GM18499 (cell line): ENCODE measurements at regions not wholly inside any gene's neighbourhood (a gene's known extent, or its start where the extent isn't known, plus 50 kb on each side); places are given as distances from the start of the nearest gene placed in this dataset.

Source experiments
- ATAC-seq: cut with Tn5 transposase; IDR thresholded peaks from one replicate; pipeline ENCODE4 v1.9.1; 2021; ENCODE audit warnings: moderate number of reproducible peaks; ENCODE audit not compliant: insufficient read depth, unreplicated experiment

GRCh38 chr5:123681061-123681460, 169.1 kb downstream of the CSNK1G3 start:
- no peak for ATAC-seq

DNA sequence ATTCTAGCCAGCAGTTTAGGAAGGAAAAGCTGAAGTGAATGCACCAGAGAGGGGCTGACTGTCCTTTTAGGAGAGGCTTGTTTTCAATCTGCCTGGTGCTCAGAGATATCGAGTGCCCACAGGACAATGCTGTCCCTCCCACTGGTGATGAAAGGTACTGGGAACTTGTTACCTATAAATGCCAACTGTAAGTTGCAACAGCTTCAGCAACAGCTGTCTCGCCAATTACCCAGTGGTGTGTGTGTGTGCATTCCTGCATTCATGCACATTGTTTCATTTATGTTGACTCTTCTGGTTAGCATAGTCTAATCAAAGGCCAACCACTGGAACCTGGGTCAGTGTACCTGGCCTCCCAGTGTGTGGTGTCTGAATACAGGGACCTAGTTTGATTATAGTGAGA, 161.1 kb downstream of the CSNK1G3 start:
- ATAC-seq = no peak

GRCh38 chr5:123671711-123672456, 159.9 kb downstream of the CSNK1G3 start:
- ATAC-seq = no peak

- ATAC-seq = no peak
These were observed 159.1 kb downstream of the CSNK1G3 start for GRCh38 chr5:123671042-123671441.
